ENCODE measurements at regions not wholly inside any gene's neighbourhood (a gene's known extent, or its start where the extent isn't known, plus 50 kb on each side); places are given as distances from the start of the nearest gene placed in this dataset.

DNA sequence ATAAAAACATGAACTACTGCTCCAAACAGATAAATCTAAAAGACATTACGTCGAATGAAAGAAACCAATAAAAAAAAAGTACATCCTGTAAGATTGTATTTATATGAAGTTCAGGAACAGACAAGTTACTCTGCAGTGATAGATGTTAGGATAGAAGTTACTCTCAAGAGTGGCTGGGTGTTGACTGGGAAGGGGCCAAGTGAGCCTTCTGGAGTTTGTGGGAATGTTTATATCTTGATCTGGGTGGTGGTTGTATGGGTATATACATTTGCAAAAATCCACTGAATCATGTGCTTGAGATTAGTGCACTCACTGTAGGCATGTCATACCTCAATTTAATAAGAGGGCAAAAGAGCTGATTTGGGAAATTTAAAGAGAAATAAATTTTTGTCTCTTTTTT, 485.8 kb downstream of the ARHGEF28 start:
- intact Hi-C loops (cut with micrococcal nuclease): no loop called here
- Mint-ChIP-seq H3K36me3 (ENCODE audit: low read depth) (no peaks in the 10 kb centered on the region), H3K27ac (no peak overlapping the region), H3K9me3 (no peaks in the 10 kb centered on the region), H3K4me1 (ENCODE audit: low read depth) (no peaks in the 10 kb centered on the region), H3K4me3 (no peak overlapping the region), H3K27me3 (ENCODE audit: insufficient read depth) (peaks cover 7% of the 10 kb centered on the region)
- DNase-seq (ENCODE audit: low spot score): no peak

DNA sequence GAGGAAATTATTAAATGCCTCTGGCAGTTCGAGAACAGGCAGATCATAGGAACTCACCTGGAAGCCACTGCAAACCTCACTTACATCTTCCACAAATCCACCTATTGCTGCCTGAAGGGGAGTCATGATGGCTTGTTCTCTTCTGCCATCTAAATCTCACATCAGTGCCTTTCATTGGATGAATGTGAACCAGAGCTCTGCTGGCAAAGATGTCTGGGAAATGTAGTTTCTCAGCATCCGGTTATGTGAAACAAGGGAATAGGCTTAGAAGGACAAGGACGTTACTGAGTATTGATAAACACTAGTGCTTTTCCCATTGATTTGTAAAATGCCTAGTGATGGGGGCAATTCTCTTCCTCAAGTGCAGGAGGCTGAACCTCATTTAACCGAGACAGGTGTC, 483.3 kb downstream of the ARHGEF28 start:
- intact Hi-C loops (cut with micrococcal nuclease): no loop called here
- H3K9me3 Mint-ChIP-seq: no peaks in the 10 kb centered on the region
- H3K36me3 Mint-ChIP-seq (ENCODE audit: low read depth): no peaks in the 10 kb centered on the region
- no peaks in the 10 kb centered on the region for H3K4me1 Mint-ChIP-seq (ENCODE audit: low read depth)
- no peak overlapping the region for H3K27ac Mint-ChIP-seq
- no peak for DNase-seq (ENCODE audit: low spot score)
- no peak overlapping the region for H3K4me3 Mint-ChIP-seq
- peaks cover 5% of the 10 kb centered on the region for H3K27me3 Mint-ChIP-seq (ENCODE audit: insufficient read depth)

GRCh38 chr5:74107899-74108298, 481.9 kb downstream of the ARHGEF28 start:
- intact Hi-C loops (cut with micrococcal nuclease): no loop called here
- no peaks in the 10 kb centered on the region for H3K9me3 Mint-ChIP-seq
- peaks cover 5% of the 10 kb centered on the region for H3K27me3 Mint-ChIP-seq (ENCODE audit: insufficient read depth)
- H3K4me3 Mint-ChIP-seq: no peak overlapping the region
- H3K27ac Mint-ChIP-seq: no peak overlapping the region
- H3K4me1 Mint-ChIP-seq (ENCODE audit: low read depth): no peaks in the 10 kb centered on the region
- H3K36me3 Mint-ChIP-seq (ENCODE audit: low read depth): no peaks in the 10 kb centered on the region
- no peak for DNase-seq (ENCODE audit: low spot score)

GRCh38 chr5:74105126-74105780, 479.3 kb downstream of the ARHGEF28 start:
- Mint-ChIP-seq H3K27me3 (ENCODE audit: insufficient read depth) (peaks cover 2% of the 10 kb centered on the region), H3K9me3 (no peaks in the 10 kb centered on the region), H3K4me3 (no peak overlapping the region), H3K27ac (no peak overlapping the region), H3K36me3 (ENCODE audit: low read depth) (no peaks in the 10 kb centered on the region), H3K4me1 (ENCODE audit: low read depth) (no peaks in the 10 kb centered on the region)
- intact Hi-C loops (cut with micrococcal nuclease): no loop called here
- DNase-seq (ENCODE audit: low spot score): no peak

DNA sequence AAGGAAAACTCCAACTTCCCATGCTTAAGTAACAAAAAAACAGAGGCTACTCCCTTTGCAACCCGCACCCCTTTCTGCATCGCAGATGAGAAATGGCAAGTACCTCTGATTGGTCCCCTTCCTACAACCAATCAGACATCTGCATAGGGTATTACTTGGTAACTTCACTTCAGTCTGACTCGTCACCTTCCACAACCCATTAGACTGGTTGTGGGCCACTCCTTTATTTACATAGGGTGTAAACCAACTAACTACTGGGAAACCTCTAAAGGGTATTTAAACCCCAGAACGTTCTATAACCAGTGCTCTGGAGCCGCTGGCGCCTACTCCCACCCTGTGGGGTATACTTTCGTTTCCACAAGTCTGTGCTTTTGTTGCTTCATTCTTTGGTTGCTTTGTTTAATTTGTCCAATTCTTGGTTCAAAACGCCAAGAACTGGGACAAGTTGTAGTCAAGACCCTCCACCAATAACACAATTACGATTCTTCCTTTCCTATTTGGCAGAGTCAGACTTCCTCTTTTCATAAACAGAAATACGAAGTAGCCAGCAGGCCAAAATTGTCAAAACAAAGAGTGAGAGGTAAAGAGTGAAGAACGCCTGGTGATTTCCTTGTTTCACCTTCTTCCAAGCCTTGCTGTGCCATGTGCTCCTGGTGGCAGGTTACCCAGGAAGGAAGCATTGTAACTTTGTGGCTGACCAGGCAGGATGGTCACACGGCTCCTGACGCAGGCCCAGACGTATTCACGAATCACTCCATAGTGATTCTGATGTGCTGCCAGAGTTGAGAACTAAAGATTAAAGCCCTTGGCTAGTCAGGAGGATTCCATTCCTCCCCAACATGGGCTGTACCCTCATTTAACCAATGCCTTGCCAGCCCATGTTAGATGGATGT, 477.4 kb downstream of the ARHGEF28 start:
- Mint-ChIP-seq H3K27ac (no peak overlapping the region), H3K27me3 (ENCODE audit: insufficient read depth) (peaks cover 2% of the 10 kb centered on the region), H3K4me3 (no peak overlapping the region), H3K36me3 (ENCODE audit: low read depth) (no peaks in the 10 kb centered on the region), H3K9me3 (no peaks in the 10 kb centered on the region), H3K4me1 (ENCODE audit: low read depth) (no peaks in the 10 kb centered on the region)
- intact Hi-C loops (cut with micrococcal nuclease): no loop called here
- no peak for DNase-seq (ENCODE audit: low spot score)

GRCh38 chr5:74100268-74100665, 474.3 kb downstream of the ARHGEF28 start:
- Mint-ChIP-seq H3K4me3 (no peak overlapping the region), H3K36me3 (ENCODE audit: low read depth) (no peaks in the 10 kb centered on the region), H3K4me1 (ENCODE audit: low read depth) (no peaks in the 10 kb centered on the region), H3K27ac (no peak overlapping the region), H3K9me3 (no peaks in the 10 kb centered on the region), H3K27me3 (ENCODE audit: insufficient read depth) (peaks cover 3% of the 10 kb centered on the region)
- intact Hi-C loops (cut with micrococcal nuclease): no loop called here
- no peak for DNase-seq (ENCODE audit: low spot score)

GRCh38 chr5:74099538-74100267, 473.7 kb downstream of the ARHGEF28 start:
- H3K9me3 Mint-ChIP-seq: no peaks in the 10 kb centered on the region
- H3K27me3 Mint-ChIP-seq (ENCODE audit: insufficient read depth): peaks cover 3% of the 10 kb centered on the region
- no peak overlapping the region for H3K4me3 Mint-ChIP-seq
- DNase-seq (ENCODE audit: low spot score): no peak
- H3K27ac Mint-ChIP-seq: no peak overlapping the region
- H3K4me1 Mint-ChIP-seq (ENCODE audit: low read depth): no peaks in the 10 kb centered on the region
- intact Hi-C loops (cut with micrococcal nuclease): no loop called here
- no peaks in the 10 kb centered on the region for H3K36me3 Mint-ChIP-seq (ENCODE audit: low read depth)

DNA sequence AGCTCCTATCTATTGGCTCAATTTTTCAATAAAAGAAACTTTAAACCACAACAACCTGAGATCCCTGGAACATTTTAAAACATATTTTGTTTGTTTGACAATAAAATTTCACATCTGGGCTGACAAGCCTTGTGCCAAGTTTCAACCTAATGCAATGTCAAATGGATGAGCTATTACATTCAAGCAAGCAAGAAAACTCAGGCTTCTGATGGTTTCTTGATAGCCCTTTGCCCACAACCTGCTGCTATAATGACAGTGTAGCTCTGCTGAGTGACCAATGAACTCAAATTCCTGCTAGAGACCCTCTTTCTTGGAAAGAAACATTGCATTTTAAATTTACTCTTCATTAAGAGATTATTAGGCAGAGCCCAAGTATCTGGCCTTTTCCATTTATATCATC, 472.9 kb downstream of the ARHGEF28 start:
- Mint-ChIP-seq H3K9me3 (no peaks in the 10 kb centered on the region), H3K27me3 (ENCODE audit: insufficient read depth) (peaks cover 3% of the 10 kb centered on the region), H3K4me3 (no peak overlapping the region), H3K36me3 (ENCODE audit: low read depth) (no peaks in the 10 kb centered on the region), H3K4me1 (ENCODE audit: low read depth) (no peaks in the 10 kb centered on the region), H3K27ac (no peak overlapping the region)
- DNase-seq (ENCODE audit: low spot score): no peak
- intact Hi-C loops (cut with micrococcal nuclease): no loop called here

- no peak for DNase-seq (ENCODE audit: low spot score)
- no peaks in the 10 kb centered on the region for H3K9me3 Mint-ChIP-seq
- peaks cover 3% of the 10 kb centered on the region for H3K27me3 Mint-ChIP-seq (ENCODE audit: insufficient read depth)
- H3K27ac Mint-ChIP-seq: no peak overlapping the region
- no peaks in the 10 kb centered on the region for H3K4me1 Mint-ChIP-seq (ENCODE audit: low read depth)
- no peak overlapping the region for H3K4me3 Mint-ChIP-seq
- intact Hi-C loops (cut with micrococcal nuclease): no loop called here
- H3K36me3 Mint-ChIP-seq (ENCODE audit: low read depth): no peaks in the 10 kb centered on the region
Measured at GRCh38 chr5:74098456-74098855, 472.5 kb downstream of the ARHGEF28 start.

DNA sequence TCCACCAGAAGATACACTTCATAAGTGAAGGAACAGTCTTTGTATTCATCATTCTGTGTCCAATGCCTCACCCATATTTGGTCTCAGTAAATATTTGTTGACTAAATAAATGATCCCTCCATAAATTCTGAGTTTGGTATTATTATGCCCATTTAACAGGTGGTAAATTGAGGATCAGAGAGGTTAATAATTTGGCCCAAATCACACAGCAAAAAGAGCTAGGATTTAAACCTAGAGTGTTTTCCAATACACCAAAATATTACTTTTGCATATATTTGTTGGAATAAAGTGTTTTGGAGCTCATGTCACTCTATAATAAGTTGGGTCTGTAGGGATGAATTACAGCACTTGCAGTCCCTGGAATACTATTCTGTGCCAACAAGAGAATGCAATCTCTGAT, 470.3 kb downstream of the ARHGEF28 start:
- Mint-ChIP-seq H3K27me3 (ENCODE audit: insufficient read depth) (peaks cover 3% of the 10 kb centered on the region), H3K9me3 (no peaks in the 10 kb centered on the region), H3K36me3 (ENCODE audit: low read depth) (no peaks in the 10 kb centered on the region), H3K4me1 (ENCODE audit: low read depth) (no peaks in the 10 kb centered on the region), H3K27ac (no peak overlapping the region), H3K4me3 (no peak overlapping the region)
- intact Hi-C loops (cut with micrococcal nuclease): no loop called here
- no peak for DNase-seq (ENCODE audit: low spot score)

GRCh38 chr5:74095871-74096270, 469.9 kb downstream of the ARHGEF28 start:
- Mint-ChIP-seq H3K4me3 (no peak overlapping the region), H3K9me3 (no peaks in the 10 kb centered on the region), H3K36me3 (ENCODE audit: low read depth) (no peaks in the 10 kb centered on the region), H3K27ac (no peak overlapping the region), H3K4me1 (ENCODE audit: low read depth) (no peaks in the 10 kb centered on the region), H3K27me3 (ENCODE audit: insufficient read depth) (peaks cover 3% of the 10 kb centered on the region)
- DNase-seq (ENCODE audit: low spot score): no peak
- intact Hi-C loops (cut with micrococcal nuclease): no loop called here

GRCh38 chr5:74094782-74095108, 468.7 kb downstream of the ARHGEF28 start:
- Mint-ChIP-seq H3K9me3 (no peaks in the 10 kb centered on the region), H3K36me3 (ENCODE audit: low read depth) (no peaks in the 10 kb centered on the region), H3K4me1 (ENCODE audit: low read depth) (no peaks in the 10 kb centered on the region), H3K27me3 (ENCODE audit: insufficient read depth) (peaks cover 3% of the 10 kb centered on the region), H3K27ac (no peak overlapping the region), H3K4me3 (no peak overlapping the region)
- no peak for DNase-seq (ENCODE audit: low spot score)
- intact Hi-C loops (cut with micrococcal nuclease): no loop called here

DNA sequence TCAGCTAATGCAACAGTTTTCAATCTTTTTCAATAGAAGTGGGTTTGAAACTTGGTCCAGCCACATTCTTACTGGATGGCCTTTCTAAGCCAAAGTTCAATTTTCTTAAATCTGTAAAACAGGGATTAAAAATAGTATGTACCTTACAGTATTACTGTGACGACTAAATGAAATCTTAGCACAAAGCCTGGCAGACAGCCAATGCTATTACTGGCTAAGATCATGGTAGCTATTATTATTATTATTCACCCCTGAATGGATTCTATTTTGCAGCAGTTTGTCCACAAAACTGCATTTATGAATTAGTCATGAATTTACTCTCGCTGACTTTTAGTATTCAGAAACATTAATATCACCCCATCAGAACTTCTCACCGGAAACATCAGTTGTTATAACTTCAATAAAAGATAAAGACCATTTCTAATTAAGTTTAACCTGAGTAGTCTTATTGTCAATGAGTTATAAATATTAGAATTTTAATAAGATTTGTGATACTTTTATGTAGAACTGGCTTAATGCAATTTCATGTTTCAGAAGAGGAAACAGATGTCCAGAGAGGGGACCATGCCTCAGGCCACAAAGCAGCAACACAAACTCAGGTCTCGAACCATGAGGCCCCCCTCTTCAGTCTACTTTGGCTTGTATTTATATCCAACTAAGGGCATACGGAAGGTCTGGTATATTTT, 468.2 kb downstream of the ARHGEF28 start:
- H3K4me1 Mint-ChIP-seq (ENCODE audit: low read depth): no peaks in the 10 kb centered on the region
- no peak overlapping the region for H3K4me3 Mint-ChIP-seq
- H3K9me3 Mint-ChIP-seq: no peaks in the 10 kb centered on the region
- H3K27me3 Mint-ChIP-seq (ENCODE audit: insufficient read depth): peaks cover 4% of the 10 kb centered on the region
- H3K27ac Mint-ChIP-seq: no peak overlapping the region
- intact Hi-C loops (cut with micrococcal nuclease): no loop called here
- no peaks in the 10 kb centered on the region for H3K36me3 Mint-ChIP-seq (ENCODE audit: low read depth)
- DNase-seq (ENCODE audit: low spot score): no peak

All from activated T-helper 1 cell treated with anti-CD3 and anti-CD28 coated beads, Interleukin-12 subunit alpha, Interleukin-12 subunit beta, Interleukin-2, Interleukin-4 antibody, amounts not matched to agents 30 ng/mL and 10 ng/mL and 1 ng/mL, durations not matched to agents 14 hours and 24 hours and 36 hours (primary cell).